DMS53 treated with DMSO at 0.1 percent for 48 hours (cell line): ENCODE measurements at regions not wholly inside any gene's neighbourhood (a gene's known extent, or its start where the extent isn't known, plus 50 kb on each side); places are given as distances from the start of the nearest gene placed in this dataset.
A peak's percentile ranks its signal among the peaks of the same experiment; 100 is the strongest.
"Not testable (repeated sequence)": the region's sequence is repeated elsewhere in the genome, so short reads cannot be mapped to it uniquely, and the experiment has no call there.

Experiments
- DNase-seq: peaks from one replicate; lab custom pipeline; 2025; ENCODE audit not compliant: unreplicated experiment; lab: John Stamatoyannopoulos, UW

- DNase-seq = no peak
Measured at GRCh38 chr1:88490676-88491075, 193.4 kb upstream of the PKN2 start.

GRCh38 chr1:88499671-88500070, 184.4 kb upstream of the PKN2 start:
- no peak for DNase-seq

- DNase-seq = no peak
Measured at GRCh38 chr1:88502886-88503285, 181.2 kb upstream of the PKN2 start.

- DNase-seq = no peak
Measured at GRCh38 chr1:88503646-88504045, 180.4 kb upstream of the PKN2 start.

- DNase-seq = no peak
Measured at GRCh38 chr1:88504601-88505000, 179.5 kb upstream of the PKN2 start.

GRCh38 chr1:88509379-88509778, 174.7 kb upstream of the PKN2 start:
- no peak for DNase-seq

- DNase-seq = no peak
Measured at GRCh38 chr1:88514544-88515060, 169.5 kb upstream of the PKN2 start.

GRCh38 chr1:88517499-88517898, 166.6 kb upstream of the PKN2 start:
- not testable (repeated sequence) for DNase-seq

GRCh38 chr1:88519156-88519555, 164.9 kb upstream of the PKN2 start:
- peak; percentile 7 for DNase-seq

- no peak for DNase-seq
Measured at GRCh38 chr1:88523854-88524528, 160.1 kb upstream of the PKN2 start.

- DNase-seq = no peak
Measured at GRCh38 chr1:88526456-88526855, 157.6 kb upstream of the PKN2 start.

GRCh38 chr1:88528792-88529191, 155.3 kb upstream of the PKN2 start:
- DNase-seq = peak; percentile 90

GRCh38 chr1:88529581-88529980, 154.5 kb upstream of the PKN2 start:
- no peak for DNase-seq

GRCh38 chr1:88530246-88530645, 153.8 kb upstream of the PKN2 start:
- DNase-seq = no peak

- DNase-seq = no peak
Measured at GRCh38 chr1:88537787-88538186, 146.3 kb upstream of the PKN2 start.

GRCh38 chr1:88538222-88538899, 145.7 kb upstream of the PKN2 start:
- no peak for DNase-seq

GRCh38 chr1:88540255-88540654, 143.8 kb upstream of the PKN2 start:
- DNase-seq = no peak

- no peak for DNase-seq
Measured at GRCh38 chr1:88541596-88541995, 142.5 kb upstream of the PKN2 start.

GRCh38 chr1:88544195-88544594, 139.9 kb upstream of the PKN2 start:
- DNase-seq = no peak

- peak; percentile 20 for DNase-seq
Measured at GRCh38 chr1:88549536-88549935, 134.5 kb upstream of the PKN2 start.

- peak; percentile 16 for DNase-seq
Measured at GRCh38 chr1:88552226-88552625, 131.8 kb upstream of the PKN2 start.

GRCh38 chr1:88557014-88557413, 127.1 kb upstream of the PKN2 start:
- DNase-seq = no peak

- no peak for DNase-seq
Measured at GRCh38 chr1:88560621-88561020, 123.5 kb upstream of the PKN2 start.
